ENCODE measurements at regions not wholly inside any gene's neighbourhood (a gene's known extent, or its start where the extent isn't known, plus 50 kb on each side); places are given as distances from the start of the nearest gene placed in this dataset.
"Not testable (repeated sequence)": the region's sequence is repeated elsewhere in the genome, so short reads cannot be mapped to it uniquely, and the experiment has no call there.

DNA sequence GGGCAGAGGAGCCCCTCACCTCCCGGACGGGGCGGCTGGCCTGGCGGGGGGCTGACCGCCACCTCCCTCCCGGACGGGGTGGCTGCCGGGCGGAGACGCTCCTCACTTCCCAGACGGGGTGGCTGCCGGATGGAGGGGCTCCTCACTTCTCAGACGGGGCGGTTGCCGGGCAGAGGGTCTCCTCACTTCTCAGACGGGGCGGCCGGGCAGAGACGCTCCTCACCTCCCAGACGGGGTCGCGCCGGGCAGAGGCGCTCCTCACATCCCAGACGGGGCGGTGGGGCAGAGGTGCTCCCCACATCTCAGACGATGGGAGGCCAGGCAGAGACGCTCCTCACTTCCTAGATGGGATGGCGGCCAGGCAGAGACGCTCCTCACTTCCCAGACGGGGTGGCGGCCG is 1615.9 kb upstream of the C9orf72 start:
- H3K9me3 ChIP-seq (ENCODE audit: control insufficient read depth, low read length); H3K27me3 ChIP-seq (ENCODE audit: control insufficient read depth, insufficient read depth, low read length, poor library complexity, severe bottlenecking); H3K4me3 ChIP-seq (ENCODE audit: insufficient read depth, low read depth, low read length); H3K36me3 ChIP-seq (ENCODE audit: control insufficient read depth, insufficient read depth, low read length); H3K27ac ChIP-seq (ENCODE audit: insufficient read depth, low read depth, low read length, poor library complexity, severe bottlenecking); H3K4me1 ChIP-seq (ENCODE audit: control insufficient read depth, insufficient read depth, low read length): not testable (repeated sequence)
- 97 to 98% methylated on average over 33 of the region's 33 CpGs for WGBS, 2 experiments

DNA sequence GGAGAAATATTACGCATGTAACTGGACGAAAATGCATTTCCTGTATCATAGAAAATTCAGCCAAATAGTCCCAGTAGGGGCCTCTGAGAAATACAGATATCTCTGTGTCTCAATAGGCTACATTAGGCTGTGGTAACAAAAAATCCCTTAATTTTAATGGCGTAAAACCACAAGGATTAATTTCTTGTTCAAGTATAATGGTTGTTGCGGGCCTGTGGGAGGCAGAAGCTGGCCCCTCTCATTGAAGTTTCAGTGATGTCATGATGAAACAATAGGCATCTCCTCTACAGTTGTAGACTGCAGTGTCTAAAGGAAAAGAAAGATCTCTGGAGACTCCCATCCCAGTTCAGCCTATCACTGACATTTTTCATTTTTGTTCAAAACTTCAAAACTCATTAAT is 1625.6 kb upstream of the C9orf72 start:
- no peaks in the 10 kb centered on the region for H3K4me1 ChIP-seq (ENCODE audit: control insufficient read depth, insufficient read depth, low read length)
- H3K4me3 ChIP-seq (ENCODE audit: insufficient read depth, low read depth, low read length) = no peak overlapping the region
- no peaks in the 10 kb centered on the region for H3K9me3 ChIP-seq (ENCODE audit: control insufficient read depth, low read length)
- no peaks in the 10 kb centered on the region for H3K36me3 ChIP-seq (ENCODE audit: control insufficient read depth, insufficient read depth, low read length)
- no peak overlapping the region for H3K27ac ChIP-seq (ENCODE audit: insufficient read depth, low read depth, low read length, poor library complexity, severe bottlenecking)
- WGBS, 2 experiments = 97 to 98% methylated on average over 4 of the region's 4 CpGs
- no peaks in the 10 kb centered on the region for H3K27me3 ChIP-seq (ENCODE audit: control insufficient read depth, insufficient read depth, low read length, poor library complexity, severe bottlenecking)

DNA sequence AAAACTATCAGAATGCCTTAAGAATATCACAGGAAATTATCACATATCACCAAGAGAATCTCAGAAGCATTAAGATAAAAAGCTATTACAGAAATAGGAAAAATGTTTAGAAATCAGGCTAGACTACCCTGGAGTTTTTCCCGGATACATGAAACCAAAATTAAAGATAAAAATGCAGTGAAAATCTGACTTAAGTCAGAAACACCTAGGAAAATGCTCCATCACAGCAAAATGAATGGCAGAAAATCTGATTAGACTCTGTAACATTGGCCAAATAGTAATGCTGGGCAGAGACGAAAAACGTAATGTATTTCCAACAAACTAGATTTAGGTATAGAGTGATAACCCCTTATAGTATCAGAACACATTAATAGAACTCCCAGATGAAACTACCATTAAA is 1626.7 kb upstream of the C9orf72 start:
- Histone ChIP-seq H3K9me3 (ENCODE audit: control insufficient read depth, low read length) (no peaks in the 10 kb centered on the region), H3K36me3 (ENCODE audit: control insufficient read depth, insufficient read depth, low read length) (no peaks in the 10 kb centered on the region), H3K27ac (ENCODE audit: insufficient read depth, low read depth, low read length, poor library complexity, severe bottlenecking) (no peak overlapping the region), H3K4me1 (ENCODE audit: control insufficient read depth, insufficient read depth, low read length) (no peaks in the 10 kb centered on the region), H3K4me3 (ENCODE audit: insufficient read depth, low read depth, low read length) (no peak overlapping the region), H3K27me3 (ENCODE audit: control insufficient read depth, insufficient read depth, low read length, poor library complexity, severe bottlenecking) (no peaks in the 10 kb centered on the region)
- WGBS, 2 experiments = 93 to 99% methylated on average over 3 of the region's 3 CpGs

DNA sequence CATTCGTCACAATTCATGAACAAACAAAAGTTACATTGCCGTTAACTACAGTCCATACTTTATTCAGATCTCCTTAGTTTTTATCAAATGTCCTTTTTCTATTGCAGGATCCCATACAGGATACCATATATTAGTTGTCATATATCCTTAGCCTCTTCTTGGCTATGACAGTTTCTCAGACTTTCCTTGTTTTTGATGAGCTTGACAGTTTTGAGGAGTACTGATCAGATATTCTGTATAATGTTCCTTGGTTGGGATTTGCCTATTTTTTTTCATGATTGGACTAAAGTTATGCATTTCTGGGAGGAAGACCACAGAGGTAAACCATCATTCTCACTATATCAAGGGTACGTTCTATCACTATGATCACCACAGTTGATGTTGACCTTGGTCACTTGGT is 1627.4 kb upstream of the C9orf72 start:
- 94 to 95% methylated on average over 3 of the region's 3 CpGs for WGBS, 2 experiments

DNA sequence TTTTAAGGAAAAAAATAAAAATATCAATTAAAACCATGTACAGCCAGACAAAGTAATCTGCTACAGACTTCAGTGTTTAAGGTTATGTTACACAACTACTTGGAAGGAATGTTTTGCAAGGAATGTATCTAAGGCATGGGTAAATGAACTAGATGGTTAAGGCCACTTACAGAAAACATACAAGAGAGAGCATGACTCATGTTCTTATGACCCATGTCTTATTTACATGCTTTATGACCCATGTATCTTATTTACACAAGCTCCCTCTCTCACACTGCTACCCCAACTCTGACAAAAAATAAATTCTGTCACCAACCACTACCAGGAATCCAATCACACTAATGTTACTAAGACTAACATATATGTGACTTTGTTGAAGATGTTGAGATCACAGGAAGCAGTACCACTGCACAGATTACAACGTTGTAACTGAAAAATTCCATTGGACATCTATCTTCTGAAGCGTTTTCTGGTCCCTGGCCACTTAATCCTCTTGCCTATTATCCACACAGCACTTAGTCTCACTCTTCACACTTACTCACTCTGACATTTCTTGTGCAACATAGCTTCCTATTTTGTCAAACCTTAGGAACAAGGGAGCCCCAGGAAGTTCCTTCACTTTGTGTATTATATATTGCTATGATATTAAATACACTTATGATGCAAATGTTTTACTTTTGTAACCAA is 1630.1 kb upstream of the C9orf72 start:
- no peak overlapping the region for H3K27ac ChIP-seq (ENCODE audit: insufficient read depth, low read depth, low read length, poor library complexity, severe bottlenecking)
- no peaks in the 10 kb centered on the region for H3K36me3 ChIP-seq (ENCODE audit: control insufficient read depth, insufficient read depth, low read length)
- WGBS, 2 experiments = 84 to 97% methylated on average over 2 of the region's 2 CpGs
- no peak overlapping the region for H3K4me3 ChIP-seq (ENCODE audit: insufficient read depth, low read depth, low read length)
- no peaks in the 10 kb centered on the region for H3K9me3 ChIP-seq (ENCODE audit: control insufficient read depth, low read length)
- H3K4me1 ChIP-seq (ENCODE audit: control insufficient read depth, insufficient read depth, low read length) = no peaks in the 10 kb centered on the region
- no peaks in the 10 kb centered on the region for H3K27me3 ChIP-seq (ENCODE audit: control insufficient read depth, insufficient read depth, low read length, poor library complexity, severe bottlenecking)

More for the DNA sequence above, 1627.4 kb upstream of the C9orf72 start:
- H3K27me3 ChIP-seq (ENCODE audit: control insufficient read depth, insufficient read depth, low read length, poor library complexity, severe bottlenecking) = no peaks in the 10 kb centered on the region
- no peaks in the 10 kb centered on the region for H3K4me1 ChIP-seq (ENCODE audit: control insufficient read depth, insufficient read depth, low read length)
- H3K9me3 ChIP-seq (ENCODE audit: control insufficient read depth, low read length) = no peaks in the 10 kb centered on the region
- no peaks in the 10 kb centered on the region for H3K36me3 ChIP-seq (ENCODE audit: control insufficient read depth, insufficient read depth, low read length)
- no peak overlapping the region for H3K27ac ChIP-seq (ENCODE audit: insufficient read depth, low read depth, low read length, poor library complexity, severe bottlenecking)
- H3K4me3 ChIP-seq (ENCODE audit: insufficient read depth, low read depth, low read length) = no peak overlapping the region

DNA sequence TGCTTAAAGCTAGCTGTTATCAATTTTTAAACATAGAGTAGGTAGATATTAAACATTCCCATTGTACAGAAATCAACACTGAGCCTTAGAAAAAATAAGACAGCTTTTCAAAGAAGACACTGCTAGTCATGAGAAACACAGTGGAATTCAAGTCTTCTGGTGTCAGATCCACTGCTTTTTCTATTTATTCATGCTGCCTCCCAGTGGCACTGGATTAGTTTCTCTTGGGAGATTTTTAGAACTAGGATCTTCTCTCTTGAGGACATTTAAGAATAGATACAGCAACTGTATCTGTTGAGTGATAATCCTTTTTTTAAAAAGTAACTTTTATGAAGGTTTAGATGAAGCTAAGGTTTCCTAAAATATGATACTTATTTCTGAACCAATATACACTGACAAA is 1635.4 kb upstream of the C9orf72 start:
- H3K27ac ChIP-seq (ENCODE audit: insufficient read depth, low read depth, low read length, poor library complexity, severe bottlenecking) = no peak overlapping the region
- peaks cover 5% of the 10 kb centered on the region for H3K4me1 ChIP-seq (ENCODE audit: control insufficient read depth, insufficient read depth, low read length)
- no peak overlapping the region for H3K4me3 ChIP-seq (ENCODE audit: insufficient read depth, low read depth, low read length)
- no peaks in the 10 kb centered on the region for H3K36me3 ChIP-seq (ENCODE audit: control insufficient read depth, insufficient read depth, low read length)
- no peaks in the 10 kb centered on the region for H3K9me3 ChIP-seq (ENCODE audit: control insufficient read depth, low read length)
- peaks cover 38% of the 10 kb centered on the region for H3K27me3 ChIP-seq (ENCODE audit: control insufficient read depth, insufficient read depth, low read length, poor library complexity, severe bottlenecking)

DNA sequence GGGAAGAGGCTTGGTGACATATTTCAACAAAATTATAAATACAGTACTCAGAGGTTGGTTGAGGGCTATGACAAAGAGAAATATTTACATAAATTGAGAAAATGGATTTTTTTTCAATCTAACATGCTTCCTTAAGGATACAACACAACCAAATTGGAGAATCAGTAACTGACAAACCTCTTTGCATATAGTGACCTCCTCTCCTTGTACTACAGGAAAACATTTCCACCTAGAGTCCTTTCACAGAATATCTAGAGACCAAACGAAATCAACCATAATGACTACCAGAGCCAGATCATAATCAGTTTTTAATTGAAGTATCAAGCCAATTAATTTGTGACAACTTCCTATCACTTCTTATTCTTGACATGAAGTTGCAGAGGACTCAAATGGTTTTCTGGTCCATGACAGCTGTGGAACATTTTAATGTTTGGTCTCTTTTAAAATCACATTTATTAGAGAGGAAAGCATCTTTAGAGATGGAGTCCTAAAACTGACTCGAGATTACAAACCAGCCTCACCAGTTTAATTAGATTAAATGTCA is 1636.5 kb upstream of the C9orf72 start:
- WGBS, 2 experiments = 81 to 82% methylated on average over 1 to 2 of the region's 2 CpGs
- no peak overlapping the region for H3K27ac ChIP-seq (ENCODE audit: insufficient read depth, low read depth, low read length, poor library complexity, severe bottlenecking)
- no peaks in the 10 kb centered on the region for H3K9me3 ChIP-seq (ENCODE audit: control insufficient read depth, low read length)
- H3K36me3 ChIP-seq (ENCODE audit: control insufficient read depth, insufficient read depth, low read length) = no peaks in the 10 kb centered on the region
- H3K27me3 ChIP-seq (ENCODE audit: control insufficient read depth, insufficient read depth, low read length, poor library complexity, severe bottlenecking) = peaks cover 47% of the 10 kb centered on the region
- H3K4me1 ChIP-seq (ENCODE audit: control insufficient read depth, insufficient read depth, low read length) = peaks cover 6% of the 10 kb centered on the region
- no peak overlapping the region for H3K4me3 ChIP-seq (ENCODE audit: insufficient read depth, low read depth, low read length)

DNA sequence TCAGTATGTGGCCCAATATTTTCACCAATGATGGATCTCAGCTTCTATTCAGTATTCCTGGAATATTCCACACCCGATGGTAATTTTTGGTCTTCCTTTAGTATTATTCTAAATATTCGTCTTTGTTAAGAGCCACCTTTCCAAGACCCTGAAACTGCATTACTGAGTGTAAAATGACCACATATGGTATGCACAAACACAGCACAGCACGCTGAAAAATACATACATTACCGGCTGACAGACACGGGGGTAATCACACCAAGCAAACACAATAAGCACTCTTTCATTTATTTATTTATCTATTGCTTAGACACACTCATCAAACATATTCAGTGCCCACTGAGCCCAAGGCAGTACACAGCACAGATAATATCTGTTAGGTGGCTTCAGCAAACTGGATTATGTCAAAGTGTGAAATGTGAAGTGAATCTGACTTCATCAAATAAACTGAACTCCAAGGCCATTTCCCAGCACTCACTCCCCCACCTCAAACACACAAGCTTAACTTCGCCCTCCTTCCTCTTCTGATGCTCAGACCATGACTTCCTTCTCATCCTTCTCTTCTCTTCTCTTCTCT is 1637.8 kb upstream of the C9orf72 start:
- no peak overlapping the region for H3K27ac ChIP-seq (ENCODE audit: insufficient read depth, low read depth, low read length, poor library complexity, severe bottlenecking)

DNA sequence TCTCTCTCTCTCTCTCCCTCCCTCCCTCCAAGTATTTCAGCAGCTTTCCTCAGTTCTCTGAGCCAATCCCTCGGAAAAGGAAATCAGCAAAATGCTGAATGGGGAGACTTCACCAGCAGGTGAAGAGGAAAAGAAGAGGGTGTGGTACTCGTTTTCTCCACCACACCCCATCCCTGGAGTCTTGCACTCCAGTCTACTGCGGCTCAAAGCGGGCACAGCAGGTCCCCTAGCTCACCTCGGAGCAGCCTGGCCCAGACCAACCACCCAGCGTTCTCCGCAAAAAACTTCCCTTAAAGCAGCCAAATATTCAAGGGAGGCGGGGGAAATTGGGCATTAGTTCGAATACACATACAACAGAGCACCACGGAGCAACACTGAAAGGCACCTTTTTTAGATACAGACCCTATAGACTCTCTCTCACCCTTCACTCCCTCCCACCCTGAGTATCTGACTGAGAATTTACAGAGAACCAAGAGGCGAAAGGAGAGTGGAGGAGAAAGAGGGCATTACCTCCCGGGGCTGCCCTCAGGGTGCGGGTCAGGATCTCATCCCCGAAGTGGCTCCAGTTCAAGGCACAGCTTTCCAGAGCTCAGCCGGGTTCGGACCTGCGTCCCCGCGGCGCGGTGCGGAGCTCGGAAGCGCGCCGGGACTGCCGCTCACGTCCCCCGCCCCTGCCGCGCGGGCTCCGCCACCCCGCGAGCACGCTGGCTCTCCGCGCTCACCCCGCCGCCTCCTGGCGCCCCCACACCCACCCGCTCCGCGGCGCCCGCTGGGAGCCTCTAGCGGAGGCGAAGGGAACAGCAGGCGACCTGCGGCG is 1638.5 kb upstream of the C9orf72 start:
- 1 to 2% methylated on average over 50 to 51 of the region's 51 CpGs for WGBS, 2 experiments
- H3K27ac ChIP-seq (ENCODE audit: insufficient read depth, low read depth, low read length, poor library complexity, severe bottlenecking) = no peak overlapping the region
- peaks cover 67% of the 10 kb centered on the region for H3K27me3 ChIP-seq (ENCODE audit: control insufficient read depth, insufficient read depth, low read length, poor library complexity, severe bottlenecking)

More for the DNA sequence above, 1637.8 kb upstream of the C9orf72 start:
- H3K4me1 ChIP-seq (ENCODE audit: control insufficient read depth, insufficient read depth, low read length) = peaks cover 8% of the 10 kb centered on the region
- H3K4me3 ChIP-seq (ENCODE audit: insufficient read depth, low read depth, low read length) = no peak overlapping the region
- 72 to 77% methylated on average over 6 of the region's 6 CpGs for WGBS, 2 experiments
- H3K36me3 ChIP-seq (ENCODE audit: control insufficient read depth, insufficient read depth, low read length) = no peaks in the 10 kb centered on the region
- no peaks in the 10 kb centered on the region for H3K9me3 ChIP-seq (ENCODE audit: control insufficient read depth, low read length)
- peaks cover 60% of the 10 kb centered on the region for H3K27me3 ChIP-seq (ENCODE audit: control insufficient read depth, insufficient read depth, low read length, poor library complexity, severe bottlenecking)

More for the DNA sequence above, 1638.5 kb upstream of the C9orf72 start:
- H3K4me1 ChIP-seq (ENCODE audit: control insufficient read depth, insufficient read depth, low read length) = peaks cover 8% of the 10 kb centered on the region
- H3K36me3 ChIP-seq (ENCODE audit: control insufficient read depth, insufficient read depth, low read length) = no peaks in the 10 kb centered on the region
- H3K4me3 ChIP-seq (ENCODE audit: insufficient read depth, low read depth, low read length) = peak overlapping the region; percentile 52
- no peaks in the 10 kb centered on the region for H3K9me3 ChIP-seq (ENCODE audit: control insufficient read depth, low read length)

All from ectodermal cell (in vitro differentiated cells).